H9 (cell line): ENCODE measurements at regions not wholly inside any gene's neighbourhood (a gene's known extent, or its start where the extent isn't known, plus 50 kb on each side); places are given as distances from the start of the nearest gene placed in this dataset.

Experiments used
- DNase-seq: peaks from one replicate; pipeline ENCODE4 v3.0.0-alpha.2; 2017
- H2AFZ ChIP-seq: one replicate; pipeline ENCODE4 v1.6.1; 2013; ENCODE audit warnings: mild to moderate bottlenecking, low read length, control low read depth, moderate library complexity
- H2AK5ac ChIP-seq: 2 replicates; pipeline ENCODE4 v1.6.1; 2013; ENCODE audit warnings: low read length, control low read depth, mixed read lengths; ENCODE audit not compliant: insufficient read length
- H2BK120ac ChIP-seq: one replicate; pipeline ENCODE4 v1.6.1; 2013; ENCODE audit warnings: low read depth, mild to moderate bottlenecking, low read length, control low read depth, inconsistent platforms; ENCODE audit not compliant: poor library complexity, severe bottlenecking
- H2BK12ac ChIP-seq: 2 replicates; pipeline ENCODE4 v1.6.1; 2013; ENCODE audit warnings: low read length, control low read depth, mixed read lengths, low read depth; ENCODE audit not compliant: insufficient read length
- H2BK15ac ChIP-seq: 2 replicates; pipeline ENCODE4 v1.6.1; 2013; ENCODE audit warnings: low read depth, low read length, control low read depth
- H2BK20ac ChIP-seq: one replicate; pipeline ENCODE4 v1.6.1; 2013; ENCODE audit warnings: low read depth, mild to moderate bottlenecking, low read length, control low read depth, inconsistent platforms; ENCODE audit not compliant: poor library complexity, severe bottlenecking
- H2BK5ac ChIP-seq: 2 replicates; pipeline ENCODE4 v1.6.1; 2013; ENCODE audit warnings: low read length, control low read depth, mixed read lengths; ENCODE audit not compliant: insufficient read length
- H3K14ac ChIP-seq: 2 replicates; pipeline ENCODE4 v1.6.1; 2013; ENCODE audit warnings: low read length, control low read depth; ENCODE audit not compliant: insufficient read depth
- H3K18ac ChIP-seq: 2 replicates; pipeline ENCODE4 v1.6.1; 2013; ENCODE audit warnings: low read depth, mild to moderate bottlenecking, mixed read lengths, low read length, control low read depth; ENCODE audit not compliant: insufficient read length
- H3K23ac ChIP-seq: 2 replicates; pipeline ENCODE4 v1.6.1; 2013; ENCODE audit warnings: low read length, control low read depth, mixed read lengths, low read depth; ENCODE audit not compliant: insufficient read length
- H3K23me2 ChIP-seq: 2 replicates; pipeline ENCODE4 v1.6.1; 2013; ENCODE audit warnings: low read depth, mild to moderate bottlenecking, mixed read lengths, low read length, control low read depth; ENCODE audit not compliant: insufficient read length, poor library complexity, severe bottlenecking
- H3K27ac ChIP-seq: 2 replicates; pipeline ENCODE4 v1.5.1; 2013; ENCODE audit warnings: low read length, control low read depth, mixed read lengths, low read depth; ENCODE audit not compliant: insufficient read length
- H3K27me3 ChIP-seq: 2 replicates; pipeline ENCODE4 v1.6.1; 2013; ENCODE audit warnings: low read length, control low read depth, inconsistent platforms; ENCODE audit not compliant: insufficient read depth
- H3K4ac ChIP-seq: 2 replicates; pipeline ENCODE4 v1.6.1; 2013; ENCODE audit warnings: low read depth, mild to moderate bottlenecking, control low read depth, inconsistent platforms, low read length, moderate library complexity
- H3K4me1 ChIP-seq: 2 replicates; pipeline ENCODE4 v1.6.1; 2013; ENCODE audit warnings: low read length, control low read depth, inconsistent platforms; ENCODE audit not compliant: insufficient read depth
- H3K4me2 ChIP-seq: 2 replicates; pipeline ENCODE4 v1.6.1; 2013; ENCODE audit warnings: low read length, control low read depth, mixed read lengths; ENCODE audit not compliant: insufficient read length, insufficient read depth
- H3K56ac ChIP-seq: 2 replicates; pipeline ENCODE4 v1.6.1; 2013; ENCODE audit warnings: low read depth, mild to moderate bottlenecking, mixed read lengths, low read length, control low read depth; ENCODE audit not compliant: insufficient read length
- H3K79me1 ChIP-seq: 2 replicates; pipeline ENCODE4 v1.6.1; 2013; ENCODE audit warnings: low read depth, mild to moderate bottlenecking, moderate library complexity, low read length, control low read depth, inconsistent platforms; ENCODE audit not compliant: insufficient read depth, poor library complexity, severe bottlenecking
- H3K79me2 ChIP-seq: 2 replicates; pipeline ENCODE4 v1.6.1; 2013; ENCODE audit warnings: low read length, control low read depth, inconsistent platforms; ENCODE audit not compliant: insufficient read depth
- H3K9ac ChIP-seq: 2 replicates; pipeline ENCODE4 v1.6.1; 2013; ENCODE audit warnings: low read length, control low read depth, mixed read lengths; ENCODE audit not compliant: insufficient read length; ENCODE audit errors: extremely low read depth
- H3K9me3 ChIP-seq: one replicate; pipeline ENCODE4 v1.6.1; 2013; ENCODE audit warnings: low read depth, low read length, inconsistent platforms; ENCODE audit not compliant: control insufficient read depth
- H3T11ph ChIP-seq: one replicate; pipeline ENCODE4 v1.6.1; 2013; ENCODE audit warnings: mild to moderate bottlenecking, low read length, control low read depth, inconsistent platforms
- H4K20me1 ChIP-seq: one replicate; pipeline ENCODE4 v1.6.1; 2013; ENCODE audit not compliant: control insufficient read depth, insufficient read length, insufficient read depth
- H4K5ac ChIP-seq: 2 replicates; pipeline ENCODE4 v1.6.1; 2013; ENCODE audit warnings: low read depth, mild to moderate bottlenecking, mixed read lengths, low read length, control low read depth; ENCODE audit not compliant: insufficient read length
- H4K8ac ChIP-seq: replicated peaks from 2 replicates; pipeline ENCODE4 v1.6.1; 2013; ENCODE audit warnings: low read length, control low read depth, mixed read lengths, low read depth; ENCODE audit not compliant: insufficient read length
- H4K91ac ChIP-seq: 2 replicates; pipeline ENCODE4 v1.6.1; 2013; ENCODE audit warnings: low read depth, mild to moderate bottlenecking, moderate library complexity, mixed read lengths, low read length, control low read depth; ENCODE audit not compliant: insufficient read length
- H3K27ac Mint-ChIP-seq, 3 experiments: 2 replicates in 2 of 3; 3 replicates in 1 of 3; pipeline ENCODE4 v1.8.0; 2020 to 2021; ENCODE audit warnings: mixed read lengths in 3 of 3, mild to moderate bottlenecking in 1 of 3, moderate library complexity in 1 of 3
- H3K27me3 Mint-ChIP-seq: 2 replicates; pipeline ENCODE4 v1.8.0; 2021; ENCODE audit warnings: low read depth, mild to moderate bottlenecking, moderate library complexity, mixed read lengths
- H3K36me3 Mint-ChIP-seq, 3 experiments: 2 replicates in 2 of 3; 3 replicates in 1 of 3; pipeline ENCODE4 v1.8.0; 2020 to 2021; ENCODE audit warnings: low read depth in 3 of 3, mixed read lengths in 3 of 3; ENCODE audit not compliant: insufficient read depth in 1 of 3
- H3K4me1 Mint-ChIP-seq, 2 experiments: 2 replicates each; pipeline ENCODE4 v1.8.0; 2020; ENCODE audit warnings: mixed read lengths in 2 of 2
- H3K4me3 Mint-ChIP-seq, 2 experiments: 2 replicates in 1 of 2; 3 replicates in 1 of 2; pipeline ENCODE4 v1.8.0; 2020 to 2021; ENCODE audit warnings: mild to moderate bottlenecking in 2 of 2, mixed read lengths in 2 of 2, moderate library complexity in 1 of 2
- H3K9me3 Mint-ChIP-seq, 2 experiments: 2 replicates in 1 of 2; 3 replicates in 1 of 2; pipeline ENCODE4 v1.8.0; 2020; ENCODE audit warnings: mild to moderate bottlenecking in 2 of 2, mixed read lengths in 2 of 2, moderate library complexity in 1 of 2
- CTCF ChIP-seq: fragments of 200-600 bp; sonication (generic); conservative IDR thresholded peaks from 3 replicates; pipeline ENCODE4 v1.8.0; 2021; ENCODE audit warnings: antibody characterized with exemption, mild to moderate bottlenecking
- WGBS: extraction: QIAGEN DNeasy Blood & Tissue Kit; methylation state at CpG from one replicate; pipeline ENCODE4 v1.1.7; 2013; ENCODE audit warnings: missing lambda C conversion rate, low lambda C conversion rate, mixed read lengths; ENCODE audit not compliant: insufficient read length; ENCODE audit errors: extremely low coverage; 5-methylcytosine and 5-hydroxymethylcytosine counted together

GRCh38 chr12:47326190-47326589 is 246.4 kb upstream of the AMIGO2 start:
- no peak for TF ChIP-seq CTCF
- H3K4me2 ChIP-seq: no peak overlapping the region
- no peak overlapping the region for H3K27ac ChIP-seq
- no peaks in the 10 kb centered on the region for H3K4me1 Mint-ChIP-seq
- H3K79me2 ChIP-seq: no peaks in the 10 kb centered on the region
- H3K14ac ChIP-seq: no peak overlapping the region
- H3K27me3 Mint-ChIP-seq: no peaks in the 10 kb centered on the region
- no peak overlapping the region for H2BK15ac ChIP-seq
- H3K23me2 ChIP-seq: no peaks in the 10 kb centered on the region
- no peak overlapping the region for H3K23ac ChIP-seq
- H3K18ac ChIP-seq: no peak overlapping the region
- no peak overlapping the region for H2BK20ac ChIP-seq
- H4K91ac ChIP-seq: no peak overlapping the region
- H3K36me3 Mint-ChIP-seq: no peaks in the 10 kb centered on the region
- no peak overlapping the region for H3K4me3 Mint-ChIP-seq
- H3K4ac ChIP-seq: no peak overlapping the region
- no peak overlapping the region for H2AFZ ChIP-seq
- no peaks in the 10 kb centered on the region for H4K20me1 ChIP-seq
- H3K56ac ChIP-seq: no peak overlapping the region
- no peak overlapping the region for H2BK5ac ChIP-seq
- no peak overlapping the region for H2BK12ac ChIP-seq
- H2AK5ac ChIP-seq: no peak overlapping the region
- H3K9me3 ChIP-seq: no peaks in the 10 kb centered on the region
- H3T11ph ChIP-seq: no peak overlapping the region
- no peak overlapping the region for H4K8ac ChIP-seq
- no peaks in the 10 kb centered on the region for H3K27me3 ChIP-seq
- no peak for DNase-seq
- H3K9ac ChIP-seq: no peak overlapping the region
- H3K9me3 Mint-ChIP-seq: no peaks in the 10 kb centered on the region; a peak in 1 of 5 replicates
- no peak overlapping the region for H2BK120ac ChIP-seq
- WGBS: no CpG with 5 or more reads among the region's 5 CpGs
- H3K79me1 ChIP-seq: no peaks in the 10 kb centered on the region
- no peaks in the 10 kb centered on the region for H3K4me1 ChIP-seq
- no peak overlapping the region for H4K5ac ChIP-seq
- no peak overlapping the region for H3K27ac Mint-ChIP-seq
